NT2/D1 (cell line): ENCODE measurements at regions not wholly inside any gene's neighbourhood (a gene's known extent, or its start where the extent isn't known, plus 50 kb on each side); places are given as distances from the start of the nearest gene placed in this dataset.

ENCODE experiments used
- DNase-seq: peaks from one replicate; pipeline ENCODE4 v3.0.0-alpha.2; 2011; ENCODE audit warnings: low read depth, low spot score
- H3K27me3 ChIP-seq: 2 replicates; pipeline ENCODE4 v1.6.0; 2011; ENCODE audit warnings: mild to moderate bottlenecking; ENCODE audit not compliant: insufficient read length, insufficient read depth
- H3K36me3 ChIP-seq: 2 replicates; pipeline ENCODE4 v1.6.1; 2011; ENCODE audit warnings: mild to moderate bottlenecking, low read length, mixed read lengths; ENCODE audit not compliant: insufficient read depth, insufficient read length
- H3K4me1 ChIP-seq: 2 replicates; pipeline ENCODE4 v1.5.1; 2011; ENCODE audit not compliant: insufficient read depth, insufficient read length
- H3K4me3 ChIP-seq: 2 replicates; pipeline ENCODE4 v1.5.1; 2011; ENCODE audit warnings: low read depth; ENCODE audit not compliant: insufficient read length
- H3K9ac ChIP-seq: 2 replicates; pipeline ENCODE4 v1.6.0; 2011; ENCODE audit warnings: low read depth; ENCODE audit not compliant: insufficient read length
- H3K9me3 ChIP-seq: 2 replicates; pipeline ENCODE4 v1.5.1; 2011; ENCODE audit warnings: mild to moderate bottlenecking, low read length; ENCODE audit not compliant: insufficient read depth
- SUZ12 ChIP-seq: IDR thresholded peaks from 2 replicates; pipeline ENCODE4 v1.6.1; 2011; ENCODE audit not compliant: insufficient read length, insufficient read depth; ENCODE audit errors: extremely low read depth
- YY1 ChIP-seq: IDR thresholded peaks from 2 replicates; pipeline ENCODE4 v1.6.1; 2011; ENCODE audit not compliant: insufficient read length, insufficient read depth
- ZNF274 ChIP-seq: IDR thresholded peaks from 2 replicates; pipeline ENCODE4 v1.6.1; 2011; ENCODE audit warnings: mild to moderate bottlenecking, low read depth, low read length

DNA sequence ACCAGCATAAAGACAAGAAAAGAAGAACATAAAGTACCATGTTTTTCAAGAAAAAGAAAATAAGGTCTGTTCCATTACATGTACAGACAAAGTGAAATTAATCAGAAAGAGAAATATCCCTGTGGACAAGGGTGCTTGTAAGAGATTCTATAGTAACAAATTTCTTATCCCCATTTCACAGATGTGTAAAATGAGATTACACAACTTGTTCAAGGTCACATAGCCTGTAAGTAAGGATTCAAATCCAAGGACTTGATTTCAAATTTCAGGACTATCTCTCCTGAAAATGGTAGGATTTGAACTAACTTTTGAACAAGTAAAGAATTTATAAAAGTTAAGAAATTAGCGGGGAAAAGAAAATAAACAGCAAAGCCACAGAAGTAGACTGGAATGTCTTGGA is 248.2 kb upstream of the SLC39A10 start:
- H3K9me3 ChIP-seq = no peaks in the 10 kb centered on the region
- no peaks in the 10 kb centered on the region for H3K36me3 ChIP-seq
- H3K4me1 ChIP-seq = peaks cover 5% of the 10 kb centered on the region
- H3K9ac ChIP-seq = no peak overlapping the region
- no peak overlapping the region for H3K4me3 ChIP-seq
- TF ChIP-seq SUZ12 (no peak), ZNF274 (no peak), YY1 (no peak)
- no peaks in the 10 kb centered on the region for H3K27me3 ChIP-seq
- DNase-seq = no peak

DNA sequence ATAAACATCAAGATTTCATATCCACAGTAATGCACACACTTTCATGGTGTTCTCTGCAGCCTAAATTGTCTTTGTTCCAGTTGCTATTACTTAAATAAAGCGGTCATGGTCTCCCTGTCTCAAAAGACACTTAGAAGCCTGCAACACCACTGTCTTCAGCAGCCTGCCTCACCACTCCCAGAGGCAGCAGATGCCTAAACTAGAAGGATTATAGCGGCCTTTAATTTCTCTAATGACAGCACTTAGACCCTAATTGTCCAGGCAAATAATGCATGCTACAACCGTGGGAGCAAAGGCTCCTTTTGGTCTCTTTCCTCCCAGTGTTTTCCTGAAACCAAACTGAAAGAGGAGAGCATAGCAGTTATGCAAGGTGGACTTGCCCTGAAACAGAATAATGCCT is 248.8 kb upstream of the SLC39A10 start:
- Histone ChIP-seq H3K27me3 (no peaks in the 10 kb centered on the region), H3K9ac (no peak overlapping the region), H3K4me1 (no peaks in the 10 kb centered on the region), H3K9me3 (no peaks in the 10 kb centered on the region), H3K4me3 (no peak overlapping the region), H3K36me3 (no peaks in the 10 kb centered on the region)
- TF ChIP-seq SUZ12 (no peak), YY1 (no peak), ZNF274 (no peak)
- no peak for DNase-seq

DNA sequence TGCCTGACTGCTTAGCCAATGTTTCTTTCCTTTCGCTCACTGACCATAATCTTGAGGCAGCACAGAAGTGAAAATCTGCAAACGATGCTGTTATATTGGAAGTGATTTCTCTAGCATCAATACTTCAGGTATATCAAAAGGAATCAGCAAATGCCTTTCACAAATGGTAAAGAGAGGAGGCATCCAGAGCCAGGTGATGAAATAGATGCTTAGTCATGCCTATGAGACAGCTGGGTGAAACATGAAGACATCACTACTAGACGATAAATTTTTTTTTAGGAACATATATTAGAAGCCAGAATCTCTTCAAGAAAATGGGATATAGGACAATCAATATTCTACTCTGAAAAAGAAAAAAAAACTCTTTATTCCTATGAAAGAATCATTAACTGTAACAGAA is 249.2 kb upstream of the SLC39A10 start:
- Histone ChIP-seq H3K9me3 (no peaks in the 10 kb centered on the region), H3K4me3 (no peak overlapping the region), H3K36me3 (no peaks in the 10 kb centered on the region), H3K4me1 (no peaks in the 10 kb centered on the region), H3K27me3 (no peaks in the 10 kb centered on the region), H3K9ac (no peak overlapping the region)
- DNase-seq = no peak
- TF ChIP-seq ZNF274 (no peak), SUZ12 (no peak), YY1 (no peak)

DNA sequence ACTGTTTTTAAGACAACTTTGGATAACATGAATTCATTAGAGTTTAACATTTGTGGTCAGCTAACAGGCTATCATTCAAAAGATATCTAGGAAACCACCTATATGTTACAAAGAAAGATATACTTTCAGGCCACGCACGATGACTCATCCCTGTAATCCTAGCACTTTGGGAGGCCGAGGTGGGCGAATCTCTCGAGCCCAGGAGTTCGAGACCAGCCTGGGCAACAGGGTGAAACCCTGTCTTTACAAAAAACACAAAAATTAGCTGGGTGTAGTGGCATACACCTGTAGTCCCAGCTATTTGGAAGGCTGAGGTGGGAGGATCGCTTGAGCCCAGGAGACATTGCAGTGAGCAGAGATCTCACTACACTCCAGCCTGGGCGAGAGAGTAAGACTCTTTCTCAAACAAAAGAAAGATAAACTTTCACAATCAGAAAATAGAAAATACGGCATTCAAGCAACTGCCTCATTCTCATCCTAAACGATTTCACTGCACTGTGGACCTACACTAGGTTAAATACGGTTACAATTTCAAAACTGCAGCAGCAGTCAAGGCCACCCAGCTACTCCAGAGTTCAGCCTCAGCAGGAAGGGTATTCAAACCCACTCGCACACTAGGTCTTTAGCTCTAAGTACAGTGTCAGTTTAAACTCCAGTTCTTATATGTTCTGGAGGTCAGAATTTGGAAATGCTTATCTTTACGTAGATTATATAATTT is 250.0 kb upstream of the SLC39A10 start:
- TF ChIP-seq ZNF274 = no peak
- TF ChIP-seq YY1 = no peak
- no peak for TF ChIP-seq SUZ12
- Histone ChIP-seq H3K9ac (no peak overlapping the region), H3K4me1 (no peaks in the 10 kb centered on the region), H3K27me3 (no peaks in the 10 kb centered on the region), H3K36me3 (no peaks in the 10 kb centered on the region), H3K4me3 (no peak overlapping the region), H3K9me3 (no peaks in the 10 kb centered on the region)
- DNase-seq = no peak

DNA sequence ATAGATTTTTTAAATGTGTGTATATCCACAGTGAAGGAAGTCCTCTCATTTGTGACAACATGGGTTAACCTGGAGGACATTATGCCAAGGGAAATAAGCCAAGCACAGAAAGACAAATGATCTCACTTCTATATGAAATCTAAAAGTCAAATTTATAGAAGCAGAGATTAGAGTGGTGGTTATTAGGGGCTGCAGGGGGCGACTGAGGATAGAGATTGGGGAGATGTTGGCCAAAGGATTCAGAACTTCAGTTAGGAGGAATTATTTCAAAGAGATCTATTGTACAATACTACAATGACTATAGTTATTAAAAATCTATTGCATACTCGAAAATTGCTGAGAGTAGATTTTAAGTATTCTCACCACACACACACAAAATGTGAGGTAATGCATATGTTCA is 252.4 kb upstream of the SLC39A10 start:
- Histone ChIP-seq H3K36me3 (no peaks in the 10 kb centered on the region), H3K4me3 (no peak overlapping the region), H3K27me3 (no peaks in the 10 kb centered on the region), H3K4me1 (no peaks in the 10 kb centered on the region), H3K9me3 (no peaks in the 10 kb centered on the region), H3K9ac (no peak overlapping the region)
- no peak for DNase-seq
- TF ChIP-seq SUZ12 = no peak
- no peak for TF ChIP-seq ZNF274
- TF ChIP-seq YY1 = no peak

DNA sequence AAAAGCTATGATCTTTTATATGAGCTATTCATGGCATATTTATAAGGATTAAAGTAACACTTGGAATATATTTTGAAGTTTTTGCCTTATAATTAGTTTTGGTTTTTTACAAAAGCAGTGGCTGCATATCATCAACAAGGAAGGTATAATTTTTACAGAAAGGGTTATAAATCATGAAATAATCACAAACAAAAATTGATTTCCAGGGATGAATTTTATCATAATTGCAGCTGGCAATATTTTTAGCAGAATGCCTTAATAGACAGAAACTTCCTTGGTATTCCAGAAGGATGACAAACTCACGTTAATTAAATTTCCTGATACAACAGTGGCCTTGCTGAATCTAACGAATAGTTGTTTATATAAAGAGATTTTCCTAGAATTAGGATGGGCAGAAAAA is 260.5 kb upstream of the SLC39A10 start:
- no peaks in the 10 kb centered on the region for H3K36me3 ChIP-seq
- no peak overlapping the region for H3K4me3 ChIP-seq
- no peak for DNase-seq
- no peaks in the 10 kb centered on the region for H3K4me1 ChIP-seq
- H3K9me3 ChIP-seq = no peaks in the 10 kb centered on the region
- no peaks in the 10 kb centered on the region for H3K27me3 ChIP-seq
- H3K9ac ChIP-seq = no peak overlapping the region
- TF ChIP-seq ZNF274 (no peak), SUZ12 (no peak)

DNA sequence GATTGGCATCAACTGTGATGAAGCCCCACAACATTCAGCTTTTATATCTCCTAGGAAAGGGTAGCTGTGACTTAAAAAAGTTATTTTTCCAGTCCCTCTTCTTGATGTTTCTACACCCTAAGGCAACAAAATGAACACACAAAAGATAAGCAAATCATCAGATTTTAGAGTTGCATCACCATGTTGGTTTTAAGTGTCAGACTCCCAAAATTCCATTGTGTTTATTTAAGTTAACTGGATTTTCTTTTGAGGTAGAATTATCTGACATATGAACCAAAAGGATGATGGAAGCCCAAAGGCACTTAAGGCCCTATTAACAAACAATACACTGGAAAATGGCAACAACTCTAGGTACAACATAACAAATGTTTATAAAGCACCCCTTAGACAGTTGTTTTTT is 261.7 kb upstream of the SLC39A10 start:
- Histone ChIP-seq H3K4me3 (no peak overlapping the region), H3K9me3 (no peaks in the 10 kb centered on the region), H3K4me1 (no peaks in the 10 kb centered on the region), H3K27me3 (no peaks in the 10 kb centered on the region), H3K36me3 (no peaks in the 10 kb centered on the region), H3K9ac (no peak overlapping the region)
- no peak for DNase-seq
- TF ChIP-seq YY1 = no peak
- TF ChIP-seq ZNF274 = no peak
- no peak for TF ChIP-seq SUZ12
